Lower lobe of right lung (tissue), 2 donors: ENCODE measurements at regions not wholly inside any gene's neighbourhood (a gene's known extent, or its start where the extent isn't known, plus 50 kb on each side); places are given as distances from the start of the nearest gene placed in this dataset.

Experiments
- ATAC-seq, 2 donors: fragments of 200-7000 bp; cut with Tn5 transposase; one replicate each; pipeline ENCODE4 v1.9.1; 2020 to 2022; ENCODE audit warnings: mild to moderate bottlenecking in 2 of 2, moderate library complexity in 2 of 2
- DNase-seq: peaks from one replicate; pipeline ENCODE4 v3.0.0-alpha.2; 2020
- H3K27ac ChIP-seq: fragments of 200-600 bp; one replicate; pipeline ENCODE4 v1.8.0; 2022
- H3K27me3 ChIP-seq: fragments of 200-600 bp; one replicate; pipeline ENCODE4 v1.8.0; 2022; ENCODE audit warnings: low read depth
- H3K36me3 ChIP-seq: fragments of 200-600 bp; one replicate; pipeline ENCODE4 v1.8.0; 2022; ENCODE audit warnings: mild to moderate bottlenecking
- H3K4me1 ChIP-seq: fragments of 200-600 bp; one replicate; pipeline ENCODE4 v1.8.0; 2022
- H3K4me3 ChIP-seq: fragments of 200-600 bp; one replicate; pipeline ENCODE4 v1.8.0; 2022; ENCODE audit warnings: mild to moderate bottlenecking
- H3K9me3 ChIP-seq: fragments of 200-600 bp; one replicate; pipeline ENCODE4 v1.8.0; 2022
- intact Hi-C: fragments of 100-400 bp; cut with DNase I; formaldehyde crosslinking; loops from one replicate; pipeline ENCODE4 v1.11.0; 2022
- TF ChIP-seq, protein P1 (sequence below): fragments of 200-600 bp; IDR thresholded peaks from one replicate; pipeline ENCODE4 v1.8.0; 2022; ENCODE audit warnings: antibody characterized with exemption, mild to moderate bottlenecking
- donor health status: DM: no; HTN: yes; CAD: no; lungs with severe emphysema.

DNA sequence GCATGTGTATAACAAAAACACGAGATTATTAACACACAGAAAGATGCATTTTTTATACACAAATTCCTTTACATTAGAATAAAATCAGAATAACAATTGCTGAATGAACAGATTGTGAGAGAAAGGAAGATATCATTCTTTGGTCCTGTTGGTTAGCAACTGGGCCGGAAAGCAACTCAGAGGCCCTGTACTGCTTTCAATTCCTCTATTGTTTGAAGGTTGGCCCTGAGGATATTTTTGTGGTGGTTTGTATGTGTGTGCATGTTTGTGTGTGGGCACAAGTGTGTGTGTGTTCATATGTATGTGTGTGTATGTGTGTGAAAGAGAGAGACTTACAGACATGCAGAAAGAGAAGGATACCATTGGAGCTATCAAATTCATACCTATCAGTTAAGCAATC is 356.8 kb upstream of the DMAC1 start:
- H3K4me1 ChIP-seq: no peaks in the 10 kb centered on the region
- no peak overlapping the region for H3K4me3 ChIP-seq
- DNase-seq (no peak), ATAC-seq (no peak)
- TF ChIP-seq, protein P1, sequence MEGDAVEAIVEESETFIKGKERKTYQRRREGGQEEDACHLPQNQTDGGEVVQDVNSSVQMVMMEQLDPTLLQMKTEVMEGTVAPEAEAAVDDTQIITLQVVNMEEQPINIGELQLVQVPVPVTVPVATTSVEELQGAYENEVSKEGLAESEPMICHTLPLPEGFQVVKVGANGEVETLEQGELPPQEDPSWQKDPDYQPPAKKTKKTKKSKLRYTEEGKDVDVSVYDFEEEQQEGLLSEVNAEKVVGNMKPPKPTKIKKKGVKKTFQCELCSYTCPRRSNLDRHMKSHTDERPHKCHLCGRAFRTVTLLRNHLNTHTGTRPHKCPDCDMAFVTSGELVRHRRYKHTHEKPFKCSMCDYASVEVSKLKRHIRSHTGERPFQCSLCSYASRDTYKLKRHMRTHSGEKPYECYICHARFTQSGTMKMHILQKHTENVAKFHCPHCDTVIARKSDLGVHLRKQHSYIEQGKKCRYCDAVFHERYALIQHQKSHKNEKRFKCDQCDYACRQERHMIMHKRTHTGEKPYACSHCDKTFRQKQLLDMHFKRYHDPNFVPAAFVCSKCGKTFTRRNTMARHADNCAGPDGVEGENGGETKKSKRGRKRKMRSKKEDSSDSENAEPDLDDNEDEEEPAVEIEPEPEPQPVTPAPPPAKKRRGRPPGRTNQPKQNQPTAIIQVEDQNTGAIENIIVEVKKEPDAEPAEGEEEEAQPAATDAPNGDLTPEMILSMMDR: no peak
- H3K27me3 ChIP-seq: no peaks in the 10 kb centered on the region
- no peak overlapping the region for H3K27ac ChIP-seq
- no peaks in the 10 kb centered on the region for H3K36me3 ChIP-seq
- intact Hi-C loops: no loop called here
- H3K9me3 ChIP-seq: no peaks in the 10 kb centered on the region

DNA sequence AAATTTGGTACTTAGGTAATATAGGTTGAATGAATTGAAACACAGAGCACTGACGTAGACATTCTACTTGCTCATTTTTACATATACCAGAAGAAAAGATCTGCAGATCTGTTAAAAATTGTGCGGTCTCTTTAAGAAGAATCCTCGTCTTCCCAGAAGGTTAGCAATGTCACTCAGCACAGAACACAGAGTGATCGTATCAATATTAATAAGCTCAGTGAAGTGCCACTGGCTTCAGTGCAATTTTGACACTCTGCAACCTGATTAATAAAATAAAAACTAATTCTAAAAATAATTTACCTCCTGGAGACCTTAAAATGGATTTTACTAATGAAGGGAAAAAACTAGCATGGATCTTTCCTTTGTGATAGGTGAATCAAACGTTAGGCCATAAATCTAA is 356.1 kb upstream of the DMAC1 start:
- Histone ChIP-seq H3K9me3 (no peaks in the 10 kb centered on the region), H3K36me3 (no peaks in the 10 kb centered on the region), H3K4me3 (no peak overlapping the region), H3K27me3 (no peaks in the 10 kb centered on the region), H3K4me1 (no peaks in the 10 kb centered on the region), H3K27ac (no peak overlapping the region)
- TF ChIP-seq, protein P1: no peak
- intact Hi-C loops: no loop called here
- ATAC-seq: no peak
- no peak for DNase-seq

DNA sequence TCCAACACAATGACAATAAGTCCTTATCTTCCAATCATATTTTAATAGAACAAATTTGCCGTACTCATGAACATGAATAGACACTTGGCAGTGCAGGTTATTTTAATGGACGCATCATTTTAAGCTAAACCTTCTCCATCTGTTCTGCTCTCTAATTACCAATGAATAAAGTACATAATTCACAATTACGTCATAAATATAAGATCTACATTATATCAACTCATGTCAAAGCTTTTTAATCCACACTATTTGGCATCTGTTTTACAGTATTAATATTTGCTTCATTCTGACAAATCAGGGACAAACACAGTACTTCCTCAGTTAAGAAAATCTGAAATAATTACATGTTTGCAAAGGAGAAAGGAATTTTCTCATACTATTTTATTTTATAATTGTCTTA is 344.1 kb upstream of the DMAC1 start:
- H3K27ac ChIP-seq: no peak overlapping the region
- intact Hi-C loops: no loop called here
- DNase-seq (no peak), ATAC-seq (no peak)
- H3K4me3 ChIP-seq: no peak overlapping the region
- H3K4me1 ChIP-seq: no peaks in the 10 kb centered on the region
- H3K27me3 ChIP-seq: no peaks in the 10 kb centered on the region
- no peaks in the 10 kb centered on the region for H3K9me3 ChIP-seq
- TF ChIP-seq, protein P1: no peak
- H3K36me3 ChIP-seq: no peaks in the 10 kb centered on the region

DNA sequence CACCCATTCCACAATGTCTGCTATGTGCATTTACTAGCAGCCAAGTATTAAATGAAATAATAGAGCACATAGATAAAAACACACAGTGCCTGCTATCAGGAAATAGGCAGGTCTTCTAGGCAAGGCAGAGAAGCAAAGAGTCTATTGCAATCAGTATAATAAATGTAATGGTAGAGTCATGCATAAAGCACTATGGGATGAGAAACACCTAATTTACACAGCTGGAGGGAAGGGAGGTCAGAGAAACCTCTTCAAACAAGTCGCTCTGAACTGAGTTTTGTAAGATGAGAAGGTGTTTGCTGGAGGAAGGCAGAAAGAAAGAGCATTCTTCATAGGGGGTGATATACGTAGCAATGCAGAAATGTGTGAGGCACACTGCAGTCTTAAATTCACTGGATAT is 341.0 kb upstream of the DMAC1 start:
- Histone ChIP-seq H3K4me3 (no peak overlapping the region), H3K9me3 (no peaks in the 10 kb centered on the region), H3K36me3 (no peaks in the 10 kb centered on the region), H3K4me1 (no peaks in the 10 kb centered on the region), H3K27me3 (no peaks in the 10 kb centered on the region), H3K27ac (no peak overlapping the region)
- ATAC-seq: no peak
- TF ChIP-seq, protein P1: no peak
- no peak for DNase-seq
- intact Hi-C loops: no loop called here

DNA sequence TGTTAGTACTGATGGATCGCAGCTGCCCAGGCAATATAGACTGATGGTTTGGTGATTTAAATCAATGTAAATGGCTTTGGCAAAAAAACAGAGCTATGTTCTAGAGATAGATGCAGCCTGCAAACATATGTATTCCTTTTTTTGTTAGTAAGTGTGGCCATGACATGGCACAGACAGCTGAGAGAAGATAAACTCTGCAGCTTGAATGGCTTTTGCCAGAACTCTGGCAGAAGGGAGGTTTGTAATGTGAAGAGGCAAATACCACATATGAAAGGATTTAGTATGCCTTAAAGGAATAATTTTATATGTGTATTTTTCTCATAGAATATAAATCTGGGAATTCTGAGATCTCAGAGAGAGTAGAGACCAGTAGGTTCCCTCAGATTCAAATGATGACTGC is 340.2 kb upstream of the DMAC1 start:
- intact Hi-C loops: no loop called here

More for the DNA sequence above, 340.2 kb upstream of the DMAC1 start:
- TF ChIP-seq, protein P1: no peak
- no peak for ATAC-seq
- no peak for DNase-seq
- no peak overlapping the region for H3K4me3 ChIP-seq
- no peaks in the 10 kb centered on the region for H3K27me3 ChIP-seq
- no peaks in the 10 kb centered on the region for H3K4me1 ChIP-seq
- H3K27ac ChIP-seq: no peak overlapping the region
- H3K36me3 ChIP-seq: no peaks in the 10 kb centered on the region
- H3K9me3 ChIP-seq: no peaks in the 10 kb centered on the region
